SKM-1 treated with dmso at 0.1 percent for 144 hours (cell line): ENCODE measurements at regions not wholly inside any gene's neighbourhood (a gene's known extent, or its start where the extent isn't known, plus 50 kb on each side); places are given as distances from the start of the nearest gene placed in this dataset.
"Not testable (repeated sequence)": the region's sequence is repeated elsewhere in the genome, so short reads cannot be mapped to it uniquely, and the experiment has no call there.

Experiments
- DNase-seq: peaks from one replicate; lab custom pipeline; 2025; ENCODE audit not compliant: unreplicated experiment; lab: John Stamatoyannopoulos, UW

- DNase-seq = no peak
Observed at GRCh38 chr12:131333621-131334440, 377.1 kb upstream of the SFSWAP start.

- no peak for DNase-seq
Observed at GRCh38 chr12:131334835-131335234, 376.1 kb upstream of the SFSWAP start.

GRCh38 chr12:131335456-131335855, 375.4 kb upstream of the SFSWAP start:
- DNase-seq = no peak

GRCh38 chr12:131337861-131338260, 373.0 kb upstream of the SFSWAP start:
- not testable (repeated sequence) for DNase-seq

- DNase-seq = no peak
Observed at GRCh38 chr12:131340616-131341210, 370.2 kb upstream of the SFSWAP start.

- not testable (repeated sequence) for DNase-seq
Observed at GRCh38 chr12:131341608-131342007, 369.3 kb upstream of the SFSWAP start.

GRCh38 chr12:131343436-131343835, 367.5 kb upstream of the SFSWAP start:
- DNase-seq = not testable (repeated sequence)

GRCh38 chr12:131344715-131345520, 366.0 kb upstream of the SFSWAP start:
- DNase-seq = not testable (repeated sequence)

GRCh38 chr12:131345521-131346436, 365.1 kb upstream of the SFSWAP start:
- DNase-seq = no peak

GRCh38 chr12:131346555-131347344, 364.1 kb upstream of the SFSWAP start:
- no peak for DNase-seq

GRCh38 chr12:131347345-131347714, 363.6 kb upstream of the SFSWAP start:
- no peak for DNase-seq

GRCh38 chr12:131347732-131348131, 363.2 kb upstream of the SFSWAP start:
- DNase-seq = no peak

- DNase-seq = no peak
Observed at GRCh38 chr12:131348231-131348630, 362.7 kb upstream of the SFSWAP start.

- DNase-seq = no peak
Observed at GRCh38 chr12:131348646-131349045, 362.2 kb upstream of the SFSWAP start.

GRCh38 chr12:131349397-131350127, 361.3 kb upstream of the SFSWAP start:
- DNase-seq = no peak

- DNase-seq = no peak
Observed at GRCh38 chr12:131350943-131351318, 360.0 kb upstream of the SFSWAP start.

- no peak for DNase-seq
Observed at GRCh38 chr12:131351319-131352028, 359.4 kb upstream of the SFSWAP start.

GRCh38 chr12:131352296-131352900, 358.5 kb upstream of the SFSWAP start:
- no peak for DNase-seq
